ENCODE measurements at regions not wholly inside any gene's neighbourhood (a gene's known extent, or its start where the extent isn't known, plus 50 kb on each side); places are given as distances from the start of the nearest gene placed in this dataset.

- Histone ChIP-seq H3K4me2 (ENCODE audit: insufficient read depth, low read length) (no peak overlapping the region), H3K4me3 (replicated peaks in 1 of 3; ENCODE audit: insufficient read depth in 1 of 3, low read depth in 1 of 3, low read length in 3 of 3) (no peak overlapping the region), H4K20me1 (replicated peaks; ENCODE audit: control insufficient read depth, extremely low read depth, insufficient read depth, low read length) (no peaks in the 10 kb centered on the region), H3K36me3 (ENCODE audit: control insufficient read depth in 2 of 2, extremely low read depth in 1 of 2, insufficient read depth in 2 of 2, low read length in 2 of 2) (no peaks in the 10 kb centered on the region), H3K9ac (replicated peaks; ENCODE audit: extremely low read depth, insufficient read depth, low read length) (no peak overlapping the region), H3K9me3 (replicated peaks; ENCODE audit: control insufficient read depth, insufficient read depth, low read length) (peaks cover 3% of the 10 kb centered on the region), H3K9me1 (replicated peaks; ENCODE audit: control insufficient read depth, extremely low read depth, insufficient read depth, low read length) (no peaks in the 10 kb centered on the region), H3K27ac (ENCODE audit: insufficient read depth, low read depth, low read length) (no peak overlapping the region), H3K79me2 (ENCODE audit: control insufficient read depth, insufficient read depth, low read length) (no peaks in the 10 kb centered on the region), H3K27me3 (ENCODE audit: control insufficient read depth in 2 of 2, insufficient read depth in 2 of 2, low read length in 2 of 2) (no peaks in the 10 kb centered on the region), H2AFZ (ENCODE audit: low read depth, low read length) (no peak overlapping the region), H3K4me1 (ENCODE audit: control insufficient read depth, extremely low read depth, insufficient read depth, low read length) (no peaks in the 10 kb centered on the region)
- ChIA-PET POLR2A (no interaction called here), CTCF (no interaction called here)
- no peak for TF ChIP-seq EZH2 (IDR thresholded peaks at IDR 0.05; ENCODE audit: borderline replicate concordance, low read depth, low read length, severe bottlenecking)
- TF ChIP-seq FOS (IDR thresholded peaks at IDR 0.05; ENCODE audit: borderline replicate concordance, insufficient read depth, low read length) = no peak
- TF ChIP-seq MYC (IDR thresholded peaks at IDR 0.05; ENCODE audit: low read depth, low read length) = no peak
- TF ChIP-seq JUN (IDR thresholded peaks at IDR 0.05; ENCODE audit: borderline replicate concordance, insufficient read depth, insufficient read length, low read depth) = no peak
- TF ChIP-seq CTCF (IDR thresholded peaks at IDR 0.05; ENCODE audit: extremely low read depth in 1 of 2, insufficient read depth in 1 of 2, low read depth in 1 of 2, low read length in 2 of 2) = no peak
- no peak for TF ChIP-seq GATA2 (IDR thresholded peaks at IDR 0.05; ENCODE audit: insufficient read depth, insufficient read length, low read depth, low read length)
- DNase-seq (ENCODE audit: low read depth, low spot score) (no peak), FAIRE-seq (no peak)
- intact Hi-C loops (cut with micrococcal nuclease) (no loop called here), dilution Hi-C loops (cut with MboI; ENCODE audit: extremely low pct_ligation_motif_present, low sequenced_read_pairs) (no loop called here)
- no TSS peak for BruUV-seq (replicated peaks)
Measured at GRCh38 chr10:111976557-111976956, 207.0 kb downstream of the GPAM start.

GRCh38 chr10:111984057-111984456, 199.5 kb downstream of the GPAM start:
- no TSS peak for BruUV-seq (replicated peaks)
- TF ChIP-seq MYC (IDR thresholded peaks at IDR 0.05; ENCODE audit: low read depth, low read length) = no peak
- TF ChIP-seq POLR2AphosphoS5 (IDR thresholded peaks at IDR 0.05; ENCODE audit: insufficient read depth, low read depth, low read length) = no peak
- TF ChIP-seq CTCF (IDR thresholded peaks at IDR 0.05; ENCODE audit: extremely low read depth in 1 of 2, insufficient read depth in 1 of 2, low read depth in 1 of 2, low read length in 2 of 2) = no peak
- dilution Hi-C loops (cut with MboI; ENCODE audit: extremely low pct_ligation_motif_present, low sequenced_read_pairs) (no loop called here), intact Hi-C loops (cut with micrococcal nuclease) (no loop called here)
- Histone ChIP-seq H2AFZ (ENCODE audit: low read depth, low read length) (no peak overlapping the region), H3K27ac (ENCODE audit: insufficient read depth, low read depth, low read length) (no peak overlapping the region), H3K4me2 (ENCODE audit: insufficient read depth, low read length) (no peak overlapping the region), H3K79me2 (ENCODE audit: control insufficient read depth, insufficient read depth, low read length) (no peaks in the 10 kb centered on the region), H3K36me3 (ENCODE audit: control insufficient read depth in 2 of 2, extremely low read depth in 1 of 2, insufficient read depth in 2 of 2, low read length in 2 of 2) (no peaks in the 10 kb centered on the region), H3K27me3 (ENCODE audit: control insufficient read depth in 2 of 2, insufficient read depth in 2 of 2, low read length in 2 of 2) (no peaks in the 10 kb centered on the region), H3K9ac (replicated peaks; ENCODE audit: extremely low read depth, insufficient read depth, low read length) (no peak overlapping the region), H3K9me1 (replicated peaks; ENCODE audit: control insufficient read depth, extremely low read depth, insufficient read depth, low read length) (no peaks in the 10 kb centered on the region), H3K4me3 (replicated peaks in 1 of 3; ENCODE audit: insufficient read depth in 1 of 3, low read depth in 1 of 3, low read length in 3 of 3) (no peak overlapping the region), H3K4me1 (ENCODE audit: control insufficient read depth, extremely low read depth, insufficient read depth, low read length) (no peaks in the 10 kb centered on the region), H3K9me3 (replicated peaks; ENCODE audit: control insufficient read depth, insufficient read depth, low read length) (no peaks in the 10 kb centered on the region), H4K20me1 (replicated peaks; ENCODE audit: control insufficient read depth, extremely low read depth, insufficient read depth, low read length) (no peaks in the 10 kb centered on the region)
- no peak for DNase-seq (ENCODE audit: low read depth, low spot score)
- POLR2A ChIA-PET = no interaction called here
- CTCF ChIA-PET = no interaction called here
- FAIRE-seq = no peak

Measured in endothelial cell of umbilical vein (primary cell).